Muscle of arm (tissue), 1 donor: ENCODE measurements at regions not wholly inside any gene's neighbourhood (a gene's known extent, or its start where the extent isn't known, plus 50 kb on each side); places are given as distances from the start of the nearest gene placed in this dataset.
"Not testable (repeated sequence)": the region's sequence is repeated elsewhere in the genome, so short reads cannot be mapped to it uniquely, and the experiment has no call there.

ENCODE experiments used
- DNase-seq: peaks from one replicate; pipeline ENCODE4 v3.0.0-alpha.2; 2013

DNA sequence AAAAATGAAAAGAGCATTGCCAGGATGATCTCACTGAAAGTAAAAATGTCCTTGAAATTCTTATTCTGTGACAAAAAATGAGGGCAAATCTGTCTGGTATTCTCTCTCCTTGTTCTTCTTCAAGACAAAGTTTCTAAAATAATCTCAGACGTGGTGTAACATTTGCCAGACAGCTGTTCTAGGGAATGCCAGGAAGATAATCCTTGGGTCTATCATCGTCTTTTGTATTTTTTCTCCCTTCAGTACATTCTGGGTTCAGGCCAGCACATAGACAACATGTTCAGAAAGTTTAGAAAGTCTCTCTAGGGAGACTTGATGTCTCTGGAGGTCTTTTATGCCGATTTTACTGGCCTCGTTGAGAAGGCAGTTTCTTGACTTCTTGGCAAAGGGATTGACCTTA is 121.2 kb upstream of the HES1 start:
- DNase-seq: no peak

DNA sequence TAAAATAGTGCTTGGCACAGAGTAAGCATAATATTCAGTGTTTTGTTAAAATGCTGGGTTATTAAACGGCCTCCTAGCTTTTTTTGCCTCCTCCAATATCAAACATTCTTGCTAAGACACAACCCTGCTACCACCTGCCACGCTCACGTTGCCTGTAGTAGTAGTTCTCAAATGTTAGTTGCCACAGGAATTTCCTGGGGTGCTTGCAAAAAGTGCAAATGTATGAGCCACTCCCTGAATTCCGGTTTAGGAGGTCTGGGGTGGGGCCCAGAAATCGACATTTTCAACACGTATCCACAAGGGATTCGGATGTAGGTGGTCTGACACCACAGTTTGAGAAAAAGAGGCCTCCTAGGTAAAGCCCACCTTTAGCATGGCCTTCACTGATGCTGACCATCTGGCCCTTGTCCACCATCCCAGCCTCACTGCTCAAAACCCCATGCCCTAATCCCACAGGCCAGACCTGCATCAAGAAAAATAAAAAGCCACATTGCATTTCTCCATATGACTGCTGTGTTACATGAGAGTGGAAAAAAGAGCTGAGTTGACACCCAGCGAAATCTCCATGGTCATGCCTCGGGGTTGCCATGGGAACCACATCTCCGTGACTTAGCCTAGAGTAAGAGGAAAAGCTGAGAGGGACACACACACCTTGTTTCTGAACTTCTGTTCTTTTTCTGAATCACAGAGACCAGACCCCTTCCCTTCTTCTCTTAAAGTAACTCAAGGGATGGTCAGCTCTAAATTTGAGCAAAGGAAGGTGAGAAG is 116.4 kb upstream of the HES1 start:
- no peak for DNase-seq

DNA sequence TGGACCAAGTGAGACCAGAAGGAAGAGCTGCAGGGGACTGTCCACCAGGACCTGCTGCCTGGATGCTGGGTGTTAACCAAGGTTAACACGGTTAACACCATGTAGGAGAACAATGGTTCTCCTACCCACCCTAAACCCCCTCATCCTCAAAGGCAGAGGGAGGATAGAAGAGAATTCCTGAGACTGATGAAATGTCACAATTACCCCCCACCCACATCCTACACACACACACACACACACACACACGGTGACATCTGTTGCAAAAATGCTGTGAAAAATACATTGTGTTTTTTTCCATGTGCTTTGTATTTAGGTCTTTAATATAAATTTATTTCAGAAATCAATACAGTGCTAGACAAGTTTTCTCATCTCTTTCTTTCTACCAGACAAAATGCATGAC is 113.9 kb upstream of the HES1 start:
- no peak for DNase-seq

DNA sequence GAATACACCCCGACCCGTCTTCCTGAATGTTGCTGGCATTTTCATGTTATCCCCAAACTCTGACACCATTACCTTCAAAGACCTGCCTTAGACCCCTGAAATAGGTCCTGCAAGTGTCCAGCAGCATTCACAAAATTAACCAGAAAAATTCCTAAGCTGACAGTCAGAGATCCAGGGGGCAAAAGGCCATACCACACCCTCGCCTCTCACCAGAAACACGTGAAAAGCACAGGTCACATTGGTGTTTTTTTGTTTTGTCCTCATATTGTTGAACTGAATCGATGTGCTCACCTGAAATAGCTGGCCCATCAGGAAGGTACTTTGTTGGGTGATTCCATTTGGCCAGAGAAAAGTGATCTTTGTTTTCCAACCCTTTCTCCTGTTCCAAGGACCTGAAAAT is 113.1 kb upstream of the HES1 start:
- DNase-seq: no peak

DNA sequence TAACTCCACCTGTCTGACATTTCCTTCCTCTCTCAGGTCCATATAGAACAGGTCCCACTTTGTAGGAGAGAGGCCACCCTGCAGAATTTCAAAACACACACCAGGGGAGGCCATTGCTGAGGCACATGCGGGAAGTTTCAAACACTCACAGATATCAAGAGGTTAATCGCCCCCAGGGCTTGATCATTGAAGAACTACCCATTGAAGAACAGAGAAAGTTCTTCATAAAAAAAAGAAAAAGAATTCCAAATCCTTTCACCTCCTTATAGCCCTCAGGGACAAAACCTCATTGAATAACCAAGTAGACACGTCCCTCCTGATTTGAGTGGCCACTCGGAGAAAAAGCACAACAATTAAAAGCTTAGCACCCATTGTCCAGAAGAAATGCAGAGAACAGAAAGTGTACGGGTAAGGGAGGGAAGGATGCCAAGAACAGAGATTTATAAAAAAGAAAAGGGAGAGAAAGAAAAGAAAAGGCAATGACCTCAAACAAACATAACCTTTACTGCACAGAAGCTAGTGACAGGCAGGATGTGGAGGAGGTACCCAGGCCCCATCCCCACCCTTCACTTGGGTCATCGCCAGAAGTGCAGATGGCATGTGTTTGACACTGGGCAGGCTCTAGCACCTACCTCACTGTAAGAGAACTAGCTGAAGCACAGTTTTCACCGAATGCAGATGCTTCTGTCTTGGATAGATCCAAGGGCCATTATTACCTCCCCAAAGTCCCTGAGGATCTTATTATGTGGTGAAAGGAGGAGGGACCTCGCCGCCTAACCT is 112.3 kb upstream of the HES1 start:
- DNase-seq: no peak

DNA sequence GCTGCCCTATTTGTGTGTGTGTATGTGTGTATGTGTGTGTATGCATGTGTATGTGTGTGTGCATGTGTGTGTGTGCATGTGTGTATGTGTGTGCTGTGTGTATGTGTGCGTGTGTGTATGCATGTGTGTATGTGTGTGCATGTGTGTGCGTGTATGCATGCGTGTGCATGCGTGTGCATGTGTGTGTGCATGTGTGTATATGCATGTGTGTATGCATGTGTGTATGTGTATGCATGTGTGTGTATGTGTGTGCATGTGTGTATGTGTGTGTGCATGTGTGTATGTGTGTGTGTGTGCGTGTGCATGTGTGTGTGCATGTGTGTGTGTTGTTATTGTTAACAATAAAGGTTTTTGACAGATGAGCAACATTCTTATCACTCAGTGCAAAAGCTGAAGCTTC is 110.8 kb upstream of the HES1 start:
- no peak for DNase-seq

DNA sequence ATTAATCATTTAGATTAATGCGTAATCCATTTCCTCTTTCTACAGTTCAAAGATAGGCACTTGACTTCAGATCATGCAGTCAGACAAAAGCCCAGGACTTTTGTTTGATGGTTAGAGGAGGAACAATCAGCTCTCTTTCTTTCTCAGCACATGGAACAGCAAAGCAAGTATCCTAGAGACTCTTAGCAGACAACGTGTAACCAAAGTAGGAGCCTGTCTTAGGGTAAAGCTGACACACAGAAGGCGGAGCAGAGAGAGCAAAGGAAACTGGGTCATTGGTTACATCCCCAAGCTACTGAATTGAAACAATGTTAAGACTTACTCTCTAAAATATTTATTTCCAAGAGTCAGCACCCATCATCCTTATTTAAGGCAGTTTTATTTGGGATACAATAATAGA is 110.0 kb upstream of the HES1 start:
- no peak for DNase-seq

DNA sequence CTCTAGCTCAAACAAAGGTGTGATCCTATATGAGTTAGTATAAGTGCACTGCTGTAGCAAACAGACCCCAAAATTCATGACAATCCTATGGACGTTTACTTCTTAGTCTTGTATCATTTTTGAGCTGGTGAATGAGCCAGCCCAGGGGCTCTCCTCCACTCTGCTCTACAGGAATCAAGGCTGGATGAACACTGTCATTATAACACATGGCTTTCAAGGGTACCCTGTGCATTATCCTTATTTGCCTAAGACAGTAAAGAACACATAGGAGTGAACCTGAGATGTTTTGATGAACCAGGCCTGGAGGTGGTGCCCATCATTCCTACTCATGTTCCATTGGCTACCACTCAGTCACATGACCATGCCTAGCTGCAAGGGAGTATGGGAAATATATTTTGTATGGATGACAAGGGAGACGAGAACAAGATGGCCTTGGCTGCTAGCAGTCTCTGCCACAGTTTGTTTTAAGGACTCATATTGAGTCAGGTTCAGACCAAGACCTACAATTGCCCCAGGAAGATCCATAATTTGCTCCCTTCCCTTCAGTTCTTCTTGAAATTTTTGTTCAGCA is 107.4 kb upstream of the HES1 start:
- DNase-seq: no peak

DNA sequence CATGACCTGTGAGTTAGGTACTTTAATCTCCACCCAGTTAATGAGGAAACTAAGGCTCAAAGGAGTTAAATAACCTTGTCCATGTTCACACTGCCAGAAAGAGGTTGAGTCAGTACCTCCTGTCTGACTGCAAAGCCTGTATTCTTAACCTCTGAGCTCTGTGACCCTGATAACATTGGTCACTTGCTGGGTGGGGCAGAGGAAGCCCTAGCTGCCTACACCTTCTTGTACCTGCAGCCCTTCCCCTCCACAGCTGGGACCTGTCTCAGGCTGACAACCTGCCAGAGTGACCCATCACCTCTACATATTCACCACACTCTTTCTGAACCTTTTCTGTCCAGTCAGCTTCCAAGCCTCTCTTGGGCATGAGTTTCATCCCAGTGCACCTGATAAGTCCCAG is 106.1 kb upstream of the HES1 start:
- DNase-seq: no peak

DNA sequence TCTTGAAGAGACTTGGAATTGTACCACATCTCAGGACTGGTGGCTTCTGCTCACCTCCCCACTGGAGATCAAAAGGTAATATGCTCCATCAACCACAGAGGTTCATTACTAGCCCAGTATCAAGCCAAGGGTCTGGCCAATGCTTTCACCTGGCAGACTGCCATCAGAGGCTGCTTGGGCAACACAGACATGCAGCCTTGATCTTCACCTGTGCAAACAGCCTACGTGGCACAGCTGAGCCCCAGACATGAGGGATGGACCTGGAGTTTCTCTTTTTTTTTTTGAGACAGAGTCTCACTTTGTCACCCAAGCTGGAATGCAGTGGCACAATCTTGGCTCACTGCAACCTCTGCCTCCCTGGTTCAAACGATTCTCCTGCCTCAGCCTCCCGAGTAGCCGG is 105.6 kb upstream of the HES1 start:
- DNase-seq: no peak

DNA sequence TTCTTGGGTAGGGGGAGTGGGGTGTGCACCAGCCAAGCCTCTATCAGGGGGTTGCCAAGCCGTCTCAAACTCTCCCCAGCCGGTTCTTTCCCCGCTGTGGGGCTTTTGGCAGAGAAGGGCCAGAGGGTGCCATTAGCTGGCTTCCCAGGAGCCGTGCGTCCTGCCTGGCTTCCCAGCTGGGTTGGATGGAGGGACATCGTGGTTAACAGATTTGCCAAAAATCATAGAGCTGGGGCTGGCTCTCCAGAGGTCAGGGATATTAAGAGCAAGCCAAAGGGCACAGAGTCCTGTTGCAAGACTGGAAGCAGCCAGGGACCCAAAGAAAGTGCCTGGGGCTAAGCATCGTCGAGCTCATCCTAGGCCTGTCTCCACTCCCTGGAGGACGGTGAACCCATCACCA is 104.6 kb upstream of the HES1 start:
- no peak for DNase-seq

DNA sequence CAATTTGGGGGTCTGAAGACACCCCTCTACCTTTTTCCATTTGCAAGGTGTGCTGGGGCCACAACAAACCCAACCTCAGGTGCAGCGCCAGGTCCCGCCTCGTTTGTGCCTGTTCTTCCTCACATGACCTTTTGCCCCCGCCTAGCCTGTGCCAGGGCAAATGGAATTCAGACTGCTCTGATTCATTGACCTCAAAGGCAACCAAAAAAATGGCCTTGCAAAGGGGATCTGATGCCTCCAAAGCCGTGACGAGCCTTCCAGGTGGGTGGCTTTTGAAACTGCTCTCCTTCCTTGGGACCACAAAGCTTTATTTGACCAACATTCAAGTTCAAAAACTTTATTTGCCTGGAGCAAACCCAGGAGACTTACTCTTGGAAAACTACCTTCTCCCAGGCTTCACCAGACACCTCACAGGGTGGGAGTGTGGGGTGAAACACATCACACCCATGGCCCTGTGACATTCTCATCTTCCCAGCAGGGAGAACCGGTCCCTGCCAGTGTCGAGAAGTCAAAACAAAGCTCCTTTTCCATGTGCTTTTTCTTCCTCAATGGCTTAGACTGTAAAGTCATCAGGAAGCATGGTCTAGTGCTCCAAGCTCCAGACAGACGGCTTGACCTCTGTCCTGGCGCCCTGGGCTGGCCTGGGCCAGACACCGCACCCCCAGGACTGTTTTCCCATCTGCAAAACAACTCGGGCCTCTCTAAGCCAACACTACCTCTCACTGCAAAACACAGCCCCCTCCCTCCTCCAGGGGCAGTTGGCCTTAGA is 103.9 kb upstream of the HES1 start:
- no peak for DNase-seq

DNA sequence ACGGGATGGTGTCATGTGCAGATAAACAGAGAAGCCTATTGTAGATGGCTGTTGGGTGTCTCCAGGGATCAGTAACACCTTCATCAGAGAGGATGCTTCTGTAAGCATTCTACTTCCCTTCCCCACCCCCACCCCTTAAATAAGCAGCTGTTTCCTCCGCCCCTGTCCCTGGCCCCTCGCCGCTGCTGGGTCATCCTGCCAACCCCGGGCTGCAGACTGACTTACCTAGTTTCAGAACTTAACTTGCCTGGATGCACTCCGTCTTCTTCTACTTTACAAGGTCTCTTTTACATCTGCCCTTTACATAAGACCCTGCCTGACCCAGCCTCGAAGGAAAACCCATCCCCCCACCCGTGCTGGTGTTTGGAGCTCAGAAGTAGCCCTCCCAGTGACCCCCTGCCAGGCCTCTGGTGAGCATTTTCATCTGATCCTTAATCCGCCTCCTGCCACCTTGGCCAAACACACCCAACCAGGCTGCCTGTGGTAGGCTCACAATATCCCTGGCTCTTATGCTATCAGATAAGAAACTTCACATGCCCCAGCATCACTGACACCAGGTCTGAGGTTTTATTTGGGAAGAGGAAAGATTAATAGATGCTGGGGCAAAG is 103.0 kb upstream of the HES1 start:
- no peak for DNase-seq

DNA sequence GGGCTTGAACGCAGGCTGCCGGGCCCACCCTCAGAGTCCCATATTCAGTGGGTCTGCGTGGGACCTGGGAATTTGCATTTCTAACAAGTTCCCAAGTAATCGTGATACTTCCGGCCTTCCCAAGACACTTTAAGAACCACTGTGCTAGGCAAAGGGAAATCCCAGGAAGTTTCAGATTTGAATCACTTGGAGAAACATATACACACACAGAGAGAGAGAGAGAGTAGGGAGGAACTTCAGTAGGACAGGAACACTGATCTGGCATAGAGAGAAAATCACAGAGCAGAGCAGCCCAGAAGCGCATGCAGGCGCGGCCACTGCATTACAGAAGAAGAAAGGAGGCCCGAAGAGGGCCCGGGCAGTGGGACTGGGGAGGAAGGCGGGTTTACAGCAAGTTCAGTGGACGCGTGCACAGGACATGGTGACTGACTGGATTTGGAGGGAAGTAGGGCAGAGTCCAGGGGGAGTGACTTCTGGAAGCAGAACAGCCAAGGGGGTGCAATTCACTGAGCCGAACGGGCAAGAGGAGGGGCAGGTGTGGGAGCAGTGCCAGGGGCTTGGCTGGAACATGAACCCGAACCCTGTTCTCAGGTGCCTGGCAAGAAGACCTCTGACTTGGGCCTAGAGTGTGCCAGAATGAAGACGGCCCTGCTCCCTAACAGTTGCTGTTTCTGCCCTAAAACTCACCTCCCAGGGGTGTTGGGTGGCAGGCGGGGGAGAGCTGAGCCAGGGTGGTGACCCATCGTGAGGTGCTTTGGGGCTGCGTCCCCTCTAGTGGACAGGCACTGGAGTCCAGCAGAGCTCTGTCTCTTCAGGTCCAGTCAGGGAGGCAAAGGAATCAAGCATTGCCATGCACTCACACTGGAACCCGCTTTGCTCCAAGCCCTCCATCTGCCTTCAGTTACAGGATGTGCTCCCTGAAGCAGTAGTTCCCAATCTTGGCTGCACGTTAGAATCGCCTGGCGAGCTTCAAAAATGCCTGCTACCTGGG is 101.3 kb upstream of the HES1 start:
- DNase-seq: no peak

DNA sequence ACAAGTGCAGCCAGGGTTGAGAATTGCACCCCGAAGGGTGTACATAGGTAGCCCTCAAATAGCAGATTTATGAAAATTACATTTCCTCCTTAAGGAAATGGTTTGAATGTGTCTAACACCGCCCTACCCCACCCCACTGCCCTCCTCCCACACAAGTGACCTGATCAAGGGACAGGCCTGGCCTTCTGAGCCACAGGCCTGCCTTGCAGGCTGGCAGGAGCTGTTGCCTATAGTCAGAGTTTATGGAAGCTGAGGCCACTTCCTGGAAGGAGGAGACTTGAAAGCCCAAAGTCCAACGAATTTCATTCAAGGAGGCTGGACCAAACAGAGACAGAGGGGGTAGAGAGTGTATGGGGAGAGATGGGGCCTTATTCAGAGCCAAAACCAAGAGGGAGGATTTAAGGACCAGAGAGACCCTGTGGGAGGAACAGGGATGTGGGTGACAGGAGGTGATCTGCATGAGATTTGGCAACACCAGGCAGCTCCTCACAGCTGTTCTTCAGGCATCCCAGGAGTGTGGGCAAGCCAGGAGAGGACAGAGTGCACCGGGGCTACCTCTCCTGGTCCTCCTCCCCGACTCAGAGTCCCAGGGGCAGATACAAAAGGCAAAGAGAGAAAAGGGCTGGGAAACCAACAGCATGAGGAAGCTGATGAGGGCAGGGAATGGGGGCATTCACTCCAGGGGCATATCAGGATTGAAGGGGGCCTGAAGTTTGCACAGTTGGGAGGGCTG is 100.4 kb upstream of the HES1 start:
- DNase-seq: no peak

DNA sequence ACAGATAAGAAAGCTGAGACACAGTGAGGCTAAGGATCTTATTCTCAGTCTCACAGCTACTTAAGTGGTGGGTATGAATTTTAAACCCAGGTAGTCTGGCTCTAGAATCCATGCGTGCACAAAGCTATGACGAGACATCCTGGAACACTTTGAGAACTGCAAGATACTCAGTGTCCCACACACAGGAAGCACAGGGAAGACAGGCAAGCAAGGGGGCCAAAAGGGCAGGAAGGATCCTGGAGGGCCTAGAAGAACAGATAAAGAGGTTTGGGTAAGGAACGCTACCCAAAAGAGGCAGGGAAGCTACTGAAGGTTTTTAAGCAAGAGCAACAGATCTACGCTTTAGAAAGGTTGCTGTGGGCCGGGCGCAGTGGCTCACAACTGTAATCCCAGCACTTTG is 99.1 kb upstream of the HES1 start:
- DNase-seq: no peak

DNA sequence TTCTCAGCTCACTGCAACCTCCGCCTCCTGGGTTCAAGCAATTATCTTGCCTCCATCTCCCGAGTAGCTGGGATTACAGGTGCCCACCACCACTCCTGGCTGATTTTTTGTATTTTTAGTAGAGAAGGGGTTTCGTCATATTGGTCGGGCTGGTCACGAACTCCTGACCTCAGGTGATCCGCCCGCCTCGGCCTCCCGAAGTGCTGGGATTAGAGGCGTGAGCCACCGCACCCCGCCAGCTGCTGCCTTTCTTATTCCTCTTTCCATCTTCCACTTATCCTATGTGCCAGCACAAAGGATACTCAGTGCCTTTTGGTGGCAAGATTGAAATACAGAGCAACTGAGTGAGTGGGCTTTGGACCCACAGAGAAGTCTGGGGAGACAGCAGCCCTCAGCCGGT is 97.6 kb upstream of the HES1 start:
- DNase-seq: not testable (repeated sequence)

DNA sequence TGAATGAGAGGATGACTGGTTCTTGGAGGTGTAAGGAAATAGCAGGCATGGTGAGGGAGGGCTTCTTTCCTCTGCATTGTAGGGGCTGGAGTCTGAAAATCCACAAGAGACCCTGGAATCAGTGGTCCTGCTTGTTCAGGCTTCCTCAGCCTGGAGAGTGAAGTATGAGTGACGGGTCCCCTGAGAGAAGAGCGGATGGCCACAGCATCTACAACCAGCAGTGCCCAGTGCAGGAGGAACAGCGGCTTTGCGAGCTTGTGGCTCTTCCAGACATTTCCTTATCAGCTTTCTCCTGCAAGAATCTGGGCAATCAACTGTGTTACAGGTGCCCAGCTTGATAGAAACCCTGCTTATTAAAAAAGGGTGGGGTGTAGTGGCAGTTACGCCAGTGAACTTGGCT is 97.0 kb upstream of the HES1 start:
- DNase-seq: no peak

DNA sequence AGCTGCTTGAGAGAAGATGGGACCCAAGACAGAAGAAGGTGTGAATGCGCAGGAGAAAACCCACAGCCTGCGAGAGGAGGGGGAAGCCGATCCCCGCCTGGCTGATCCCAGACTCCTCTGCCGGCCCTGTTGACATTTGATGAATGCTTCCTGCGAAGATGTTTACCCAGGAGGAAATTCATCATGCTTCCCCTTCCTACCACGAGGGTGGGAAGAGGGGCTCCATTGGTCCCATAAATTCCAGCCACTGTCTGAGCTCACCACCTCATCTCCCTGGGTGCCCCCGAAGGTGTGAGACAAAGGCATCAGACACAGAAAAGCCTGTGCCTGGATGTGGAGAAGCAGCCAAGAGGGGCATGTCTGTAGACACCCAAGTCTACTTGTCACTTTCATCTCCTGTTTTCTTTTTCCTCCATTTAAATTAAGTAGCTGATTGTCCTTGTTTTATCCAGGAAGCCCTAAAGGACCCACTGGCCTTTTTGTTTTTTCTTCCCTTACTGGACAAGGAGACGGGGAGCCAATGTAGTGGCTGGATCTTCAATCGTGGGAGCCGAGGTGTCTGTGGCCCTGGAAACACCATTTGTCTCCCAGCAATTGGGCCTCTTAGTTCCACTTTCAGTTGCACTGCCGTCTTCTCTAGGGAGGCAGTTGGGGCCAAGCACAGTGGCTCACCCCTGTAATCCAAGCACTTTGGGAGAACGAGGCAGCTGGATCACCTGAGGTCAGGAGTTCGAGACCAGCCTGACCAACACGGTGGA is 95.3 kb upstream of the HES1 start:
- DNase-seq: no peak
